ENCODE measurements at regions not wholly inside any gene's neighbourhood (a gene's known extent, or its start where the extent isn't known, plus 50 kb on each side); places are given as distances from the start of the nearest gene placed in this dataset.

GRCh38 chr2:185934232-185934631 is 195.6 kb downstream of the FSIP2 start:
- Histone ChIP-seq H3K27me3 (replicated peaks in 1 of 7) (no peaks in the 10 kb centered on the region), H3K4me1 (no peaks in the 10 kb centered on the region), H3K4me3 (no peak overlapping the region), H3K36me3 (no peaks in the 10 kb centered on the region), H3K9me3 (peaks cover 0 to 11% (median 0%) of the 10 kb centered on the region in 8 donors), H3K27ac (no peak overlapping the region)
- intact Hi-C loops (cut with DNase I; ENCODE audit: low total_unique reads): no loop called here
- no peak for DNase-seq
- TF ChIP-seq POLR2A (IDR thresholded peaks at IDR 0.05): no peak
- TF ChIP-seq POLR2AphosphoS5 (IDR thresholded peaks at IDR 0.05): no peak
- TF ChIP-seq CTCF (IDR thresholded peaks at IDR 0.05 in 8 of 11, conservative IDR thresholded peaks at IDR 0.05 in 3 of 11): no peak
- WGBS, 5 donors: 73 to 89% (median 81%) methylated on average over 2 of the region's 2 CpGs

GRCh38 chr2:185939858-185940257 is 201.3 kb downstream of the FSIP2 start:
- peaks cover 0 to 12% (median 0%) of the 10 kb centered on the region in 6 donors for H3K36me3 ChIP-seq

GRCh38 chr2:185942855-185943254 is 204.3 kb downstream of the FSIP2 start:
- Histone ChIP-seq H3K27me3 (replicated peaks in 1 of 7) (no peaks in the 10 kb centered on the region), H3K36me3 (peaks cover 0 to 12% (median 0%) of the 10 kb centered on the region in 6 donors), H3K4me3 (no peak overlapping the region), H3K9me3 (peaks cover 2 to 53% (median 46%) of the 10 kb centered on the region in 8 donors), H3K27ac (no peak overlapping the region), H3K4me1 (no peaks in the 10 kb centered on the region)
- no peak for TF ChIP-seq POLR2A (IDR thresholded peaks at IDR 0.05)
- TF ChIP-seq CTCF (IDR thresholded peaks at IDR 0.05 in 8 of 11, conservative IDR thresholded peaks at IDR 0.05 in 3 of 11): no peak
- TF ChIP-seq POLR2AphosphoS5 (IDR thresholded peaks at IDR 0.05): no peak
- no peak for DNase-seq
- 76 to 93% (median 83%) methylated on average over 4 of the region's 4 CpGs for WGBS, 5 donors
- intact Hi-C loops (cut with DNase I; ENCODE audit: low total_unique reads): no loop called here

More at GRCh38 chr2:185939858-185940257, 201.3 kb downstream of the FSIP2 start:
- Histone ChIP-seq H3K9me3 (peaks cover 2 to 44% (median 37%) of the 10 kb centered on the region in 8 donors), H3K27ac (no peak overlapping the region), H3K27me3 (replicated peaks in 1 of 7) (no peaks in the 10 kb centered on the region), H3K4me1 (no peaks in the 10 kb centered on the region), H3K4me3 (no peak overlapping the region)
- intact Hi-C loops (cut with DNase I; ENCODE audit: low total_unique reads): no loop called here
- no peak for TF ChIP-seq POLR2AphosphoS5 (IDR thresholded peaks at IDR 0.05)
- no peak for TF ChIP-seq POLR2A (IDR thresholded peaks at IDR 0.05)
- TF ChIP-seq CTCF (IDR thresholded peaks at IDR 0.05 in 8 of 11, conservative IDR thresholded peaks at IDR 0.05 in 3 of 11): no peak
- DNase-seq: no peak

GRCh38 chr2:185947722-185948121 is 209.1 kb downstream of the FSIP2 start:
- Histone ChIP-seq H3K36me3 (peaks cover 0 to 12% (median 0%) of the 10 kb centered on the region in 6 donors), H3K4me1 (no peaks in the 10 kb centered on the region), H3K27me3 (replicated peaks in 1 of 7) (no peaks in the 10 kb centered on the region), H3K4me3 (no peak overlapping the region), H3K27ac (no peak overlapping the region), H3K9me3 (peaks cover 2 to 33% (median 29%) of the 10 kb centered on the region in 8 donors)
- 76 to 91% (median 85%) methylated on average over 2 of the region's 2 CpGs for WGBS, 5 donors
- intact Hi-C loops (cut with DNase I; ENCODE audit: low total_unique reads): no loop called here
- no peak for TF ChIP-seq POLR2AphosphoS5 (IDR thresholded peaks at IDR 0.05)
- TF ChIP-seq CTCF (IDR thresholded peaks at IDR 0.05 in 8 of 11, conservative IDR thresholded peaks at IDR 0.05 in 3 of 11): no peak
- no peak for TF ChIP-seq POLR2A (IDR thresholded peaks at IDR 0.05)
- DNase-seq: no peak

All from spleen (tissue), 11 donors.